Spleen (tissue), 11 donors: ENCODE measurements at regions not wholly inside any gene's neighbourhood (a gene's known extent, or its start where the extent isn't known, plus 50 kb on each side); places are given as distances from the start of the nearest gene placed in this dataset.
"Not testable (repeated sequence)": the region's sequence is repeated elsewhere in the genome, so short reads cannot be mapped to it uniquely, and the experiment has no call there.

Experiments used
- DNase-seq: peaks from one replicate; pipeline ENCODE4 v3.0.0-alpha.2; 2020
- H3K27ac ChIP-seq, 8 donors: fragments of 200-600 bp; sonication (generic) in 7 of 8; 1 replicate in 4 of 8; 2 replicates in 4 of 8; pipeline versions ENCODE4 v1.5.0 to v1.8.0; 2016 to 2021; ENCODE audit warnings: inconsistent platforms in 4 of 8, mild to moderate bottlenecking in 4 of 8, moderate library complexity in 1 of 8
- H3K27me3 ChIP-seq, 7 donors: fragments of 200-600 bp; sonication (generic) in 6 of 7; replicated peaks in 1 of 7; 1 replicate in 4 of 7; 2 replicates in 3 of 7; pipeline versions ENCODE4 v1.5.0 to v1.8.0; 2016 to 2021; ENCODE audit warnings: inconsistent platforms in 3 of 7, mild to moderate bottlenecking in 1 of 7
- H3K36me3 ChIP-seq, 6 donors: fragments of 200-600 bp; sonication (generic) in 5 of 6; 1 replicate in 4 of 6; 2 replicates in 2 of 6; pipeline versions ENCODE4 v1.5.0 to v1.8.0; 2016 to 2021; ENCODE audit warnings: inconsistent platforms in 2 of 6
- H3K4me1 ChIP-seq, 6 donors: fragments of 200-600 bp; sonication (generic) in 5 of 6; 1 replicate in 3 of 6; 2 replicates in 3 of 6; pipeline versions ENCODE4 v1.5.0 to v1.8.0; 2016 to 2021; ENCODE audit warnings: inconsistent platforms in 3 of 6
- H3K4me3 ChIP-seq, 8 donors: fragments of 200-600 bp; sonication (generic) in 7 of 8; 1 replicate in 4 of 8; 2 replicates in 4 of 8; pipeline versions ENCODE4 v1.5.0 to v1.8.0; 2016 to 2021; ENCODE audit warnings: inconsistent platforms in 4 of 8, mild to moderate bottlenecking in 4 of 8, moderate library complexity in 2 of 8
- H3K9me3 ChIP-seq, 8 donors: fragments of 200-600 bp; sonication (generic) in 7 of 8; 1 replicate in 4 of 8; 2 replicates in 4 of 8; pipeline versions ENCODE4 v1.5.0 to v1.8.0; 2016 to 2021; ENCODE audit warnings: inconsistent platforms in 4 of 8
- POLR2A ChIP-seq, 3 donors: fragments of 450-650 bp; IDR thresholded peaks; one replicate each; pipeline ENCODE4 v1.5.1; 2017; ENCODE audit warnings: antibody characterized with exemption in 3 of 3, mild to moderate bottlenecking in 1 of 3
- POLR2AphosphoS5 ChIP-seq, 3 donors: sonication (generic); formaldehyde crosslinking; IDR thresholded peaks; one replicate each; pipeline ENCODE4 v1.5.1; 2017; ENCODE audit warnings: antibody characterized with exemption in 3 of 3
- WGBS, 5 donors: extraction: QIAGEN DNeasy Blood & Tissue Kit in 3 of 5; methylation state at CpG; one replicate each; pipeline versions ENCODE4 v1.1.5 to v1.1.7; 2013 to 2018; 5-methylcytosine and 5-hydroxymethylcytosine counted together
- intact Hi-C: fragments of 100-400 bp; cut with DNase I; formaldehyde crosslinking; loops from one replicate; pipeline ENCODE4 v1.15.0; 2023; ENCODE audit warnings: low total_unique reads
- TF ChIP-seq, protein P1 (sequence below), 11 experiments: fragments of 200-600 bp in 7 of 11; fragments of 450-650 bp in 4 of 11; sonication (generic) in 4 of 11; IDR thresholded peaks in 8 of 11; conservative IDR thresholded peaks in 3 of 11; 1 replicate in 7 of 11; 2 replicates in 4 of 11; pipeline versions ENCODE4 v1.4.0 to v1.8.0; 2016 to 2021; ENCODE audit warnings: antibody characterized with exemption in 11 of 11, inconsistent platforms in 4 of 11, mild to moderate bottlenecking in 1 of 11
- donor health status: healthy with polysubstance abuse.
- donor health status: DM: no; HTN: no; CAD: no; lungs with moderate emphysema.
- donor health status: DM: no; HTN: no; CAD: no.
- donor health status: Bipolar disorder and iron deficiency.
- donor health status: healthy.
- donor health status: DM: no; HTN: no; CAD: no.
- donor health status: DM: yes; HTN: yes; CAD: no.

DNA sequence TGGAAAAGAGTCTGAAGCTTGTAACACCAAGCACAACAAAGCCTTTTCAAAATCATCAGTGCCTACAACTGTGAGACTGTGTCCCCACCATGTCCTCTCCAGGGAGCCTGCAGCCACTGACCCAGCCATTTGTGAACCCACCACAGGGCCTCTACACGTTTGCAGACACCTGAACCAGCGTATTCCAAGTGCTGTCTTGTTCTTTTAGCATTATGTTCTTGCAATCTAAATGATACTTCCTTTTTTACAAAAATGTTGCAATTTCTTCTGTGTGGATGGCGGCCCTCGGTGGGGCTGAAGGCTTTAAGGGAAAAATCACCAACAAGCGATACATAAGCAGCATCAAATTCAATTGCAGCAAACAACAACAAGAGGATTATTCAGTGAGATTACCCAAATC, 403.2 kb upstream of the MGMT start:
- TF ChIP-seq POLR2AphosphoS5 (IDR thresholded peaks at IDR 0.05), result no peak
- TF ChIP-seq, protein P1, sequence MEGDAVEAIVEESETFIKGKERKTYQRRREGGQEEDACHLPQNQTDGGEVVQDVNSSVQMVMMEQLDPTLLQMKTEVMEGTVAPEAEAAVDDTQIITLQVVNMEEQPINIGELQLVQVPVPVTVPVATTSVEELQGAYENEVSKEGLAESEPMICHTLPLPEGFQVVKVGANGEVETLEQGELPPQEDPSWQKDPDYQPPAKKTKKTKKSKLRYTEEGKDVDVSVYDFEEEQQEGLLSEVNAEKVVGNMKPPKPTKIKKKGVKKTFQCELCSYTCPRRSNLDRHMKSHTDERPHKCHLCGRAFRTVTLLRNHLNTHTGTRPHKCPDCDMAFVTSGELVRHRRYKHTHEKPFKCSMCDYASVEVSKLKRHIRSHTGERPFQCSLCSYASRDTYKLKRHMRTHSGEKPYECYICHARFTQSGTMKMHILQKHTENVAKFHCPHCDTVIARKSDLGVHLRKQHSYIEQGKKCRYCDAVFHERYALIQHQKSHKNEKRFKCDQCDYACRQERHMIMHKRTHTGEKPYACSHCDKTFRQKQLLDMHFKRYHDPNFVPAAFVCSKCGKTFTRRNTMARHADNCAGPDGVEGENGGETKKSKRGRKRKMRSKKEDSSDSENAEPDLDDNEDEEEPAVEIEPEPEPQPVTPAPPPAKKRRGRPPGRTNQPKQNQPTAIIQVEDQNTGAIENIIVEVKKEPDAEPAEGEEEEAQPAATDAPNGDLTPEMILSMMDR (IDR thresholded peaks at IDR 0.05 in 8 of 11, conservative IDR thresholded peaks at IDR 0.05 in 3 of 11), result no peak
- TF ChIP-seq POLR2A (IDR thresholded peaks at IDR 0.05), result no peak
- H3K4me3 ChIP-seq, result no peak overlapping the region
- 66 to 88% (median 74%) methylated on average over 5 of the region's 5 CpGs for WGBS, 5 donors
- intact Hi-C loops, result no loop called here
- no peaks in the 10 kb centered on the region for H3K9me3 ChIP-seq
- peaks cover 0 to 1% (median 0%) of the 10 kb centered on the region in 6 donors for H3K4me1 ChIP-seq
- DNase-seq, result peak; percentile 23
- H3K27me3 ChIP-seq, result peaks cover 0 to 8% (median 0%) of the 10 kb centered on the region in 7 donors
- no peak overlapping the region for H3K27ac ChIP-seq
- H3K36me3 ChIP-seq, result no peaks in the 10 kb centered on the region

DNA sequence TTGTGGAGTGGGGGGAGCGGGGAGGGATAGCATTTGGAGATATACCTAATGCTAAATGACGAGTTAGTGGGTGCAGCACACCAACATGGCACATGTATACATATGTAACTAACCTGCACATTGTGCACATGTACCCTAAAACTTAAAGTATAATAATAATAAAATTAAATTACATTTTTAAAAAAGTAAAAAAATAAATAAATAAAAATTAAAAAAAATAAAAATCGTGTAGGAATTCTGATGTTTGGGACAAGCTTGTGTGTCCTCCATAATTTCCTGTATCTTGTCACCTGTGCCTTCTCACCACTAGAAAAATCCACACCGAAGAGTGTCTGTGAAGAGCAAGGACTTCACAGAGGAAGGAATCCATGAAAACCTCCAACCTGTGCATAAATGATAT, 400.5 kb upstream of the MGMT start:
- DNase-seq, H3K36me3 ChIP-seq, H3K27me3 ChIP-seq, H3K27ac ChIP-seq, H3K4me3 ChIP-seq, H3K9me3 ChIP-seq, intact Hi-C loops, H3K4me1 ChIP-seq: not testable (repeated sequence)
- WGBS, 5 donors, result 81 to 87% (median 84%) methylated on average over 4 of the region's 4 CpGs

DNA sequence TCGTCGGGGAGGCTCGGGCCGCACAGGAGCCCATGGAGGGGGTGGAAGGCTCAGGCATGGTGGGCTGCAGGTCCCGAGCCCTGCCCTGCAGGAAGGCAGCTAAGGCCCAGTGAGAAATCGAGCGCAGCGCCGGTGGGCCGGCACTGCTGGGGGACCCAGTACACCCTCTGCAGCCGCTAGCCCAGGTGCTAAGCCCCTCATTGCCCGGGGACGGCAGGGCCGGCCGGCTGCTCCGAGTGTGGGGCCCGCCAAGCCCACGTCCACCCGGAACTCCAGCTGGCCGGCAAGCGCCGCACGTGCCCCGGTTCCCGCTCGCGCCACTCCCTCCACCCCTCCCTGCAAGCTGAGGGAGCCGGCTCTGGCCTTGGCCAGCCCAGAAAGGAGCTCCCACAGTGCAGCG, 395.6 kb upstream of the MGMT start:
- H3K36me3 ChIP-seq, DNase-seq, H3K4me1 ChIP-seq, H3K9me3 ChIP-seq, H3K27me3 ChIP-seq, H3K4me3 ChIP-seq, intact Hi-C loops, H3K27ac ChIP-seq: not testable (repeated sequence)
- WGBS, 5 donors, result 92 to 97% (median 95%) methylated on average over 19 to 29 of the region's 29 CpGs

DNA sequence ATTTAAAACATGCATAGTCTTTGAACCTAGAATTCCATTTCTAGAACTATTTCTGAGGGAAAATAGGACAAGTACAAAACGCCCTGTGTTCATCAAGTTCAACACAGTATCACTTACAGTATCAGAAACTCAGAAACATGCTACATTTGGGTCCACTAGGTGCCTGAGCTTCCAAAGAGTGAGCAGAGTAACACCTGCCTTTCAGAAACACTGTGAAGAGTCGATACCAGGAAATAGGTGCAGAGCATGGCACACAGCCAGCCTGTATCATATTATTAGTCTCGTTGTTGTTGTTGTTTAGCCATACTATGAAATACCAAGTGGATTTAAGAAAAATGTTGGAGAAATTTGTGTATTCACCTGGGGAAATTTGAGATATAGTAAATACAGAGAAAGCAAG, 392.1 kb upstream of the MGMT start:
- Histone ChIP-seq H3K27ac (no peak overlapping the region), H3K9me3 (peaks cover 0 to 7% (median 4%) of the 10 kb centered on the region in 8 donors), H3K4me3 (no peak overlapping the region), H3K4me1 (no peaks in the 10 kb centered on the region), H3K36me3 (no peaks in the 10 kb centered on the region), H3K27me3 (no peaks in the 10 kb centered on the region)
- intact Hi-C loops, result no loop called here
- WGBS, 5 donors, result 64 to 81% (median 72%) methylated on average over 3 of the region's 3 CpGs
- TF ChIP-seq POLR2AphosphoS5 (IDR thresholded peaks at IDR 0.05), result no peak
- no peak for TF ChIP-seq POLR2A (IDR thresholded peaks at IDR 0.05)
- TF ChIP-seq, protein P1 (IDR thresholded peaks at IDR 0.05 in 8 of 11, conservative IDR thresholded peaks at IDR 0.05 in 3 of 11), result no peak
- no peak for DNase-seq

DNA sequence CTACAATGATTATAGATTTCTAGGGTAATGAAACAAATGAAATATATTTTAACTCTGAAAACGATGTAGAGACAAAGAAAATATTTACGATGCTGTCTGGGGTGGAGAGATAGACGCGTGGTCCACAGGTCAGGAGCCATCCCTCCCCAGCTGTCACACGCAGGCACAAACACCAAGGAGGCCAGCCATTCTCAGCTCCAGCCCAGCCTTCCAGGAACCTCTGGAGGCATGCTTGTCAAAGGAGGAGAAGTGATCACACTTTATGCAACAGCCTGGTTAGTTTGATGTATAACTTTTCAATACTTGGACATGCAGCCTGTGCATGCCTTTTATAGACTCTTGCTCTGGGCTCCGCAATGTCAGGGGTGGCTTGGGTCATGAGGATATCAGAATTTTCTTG, 391.5 kb upstream of the MGMT start:
- H3K9me3 ChIP-seq, result peaks cover 0 to 12% (median 9%) of the 10 kb centered on the region in 8 donors
- DNase-seq, result no peak
- no peak overlapping the region for H3K27ac ChIP-seq
- H3K36me3 ChIP-seq, result no peaks in the 10 kb centered on the region
- no peaks in the 10 kb centered on the region for H3K27me3 ChIP-seq
- WGBS, 5 donors, result 83 to 93% (median 88%) methylated on average over 6 of the region's 6 CpGs
- TF ChIP-seq, protein P1 (IDR thresholded peaks at IDR 0.05 in 8 of 11, conservative IDR thresholded peaks at IDR 0.05 in 3 of 11), result no peak
- TF ChIP-seq POLR2A (IDR thresholded peaks at IDR 0.05) (no peak), POLR2AphosphoS5 (IDR thresholded peaks at IDR 0.05) (no peak)
- intact Hi-C loops, result no loop called here
- no peak overlapping the region for H3K4me3 ChIP-seq
- H3K4me1 ChIP-seq, result no peaks in the 10 kb centered on the region
